Sigmoid colon (tissue), 6 donors: ENCODE measurements at regions not wholly inside any gene's neighbourhood (a gene's known extent, or its start where the extent isn't known, plus 50 kb on each side); places are given as distances from the start of the nearest gene placed in this dataset.

Source experiments
- DNase-seq: peaks from one replicate; pipeline ENCODE4 v3.0.0-alpha.2; 2019
- H3K27ac ChIP-seq, 4 donors: fragments of 200-600 bp; sonication (generic); one replicate each; pipeline ENCODE4 v1.5.1; 2016 to 2019; ENCODE audit warnings: mild to moderate bottlenecking in 1 of 4
- H3K27me3 ChIP-seq, 3 donors: fragments of 200-600 bp; sonication (generic); one replicate each; pipeline ENCODE4 v1.5.1; 2019; ENCODE audit warnings: mild to moderate bottlenecking in 1 of 3
- H3K36me3 ChIP-seq, 4 donors: fragments of 200-600 bp; sonication (generic); one replicate each; pipeline ENCODE4 v1.5.1; 2016 to 2019
- H3K4me1 ChIP-seq, 4 donors: fragments of 200-600 bp; sonication (generic); one replicate each; pipeline ENCODE4 v1.5.1; 2017 to 2019
- H3K4me3 ChIP-seq, 4 donors: fragments of 200-600 bp; sonication (generic); one replicate each; pipeline ENCODE4 v1.5.1; 2017 to 2019; ENCODE audit warnings: mild to moderate bottlenecking in 2 of 4, moderate library complexity in 1 of 4
- H3K9me3 ChIP-seq, 4 donors: fragments of 200-600 bp in 3 of 4; sonication (generic) in 3 of 4; one replicate each; pipeline versions ENCODE4 v1.5.1 to v1.6.1; 2013 to 2019
- EP300 ChIP-seq, 4 donors: sonication (generic); formaldehyde crosslinking; IDR thresholded peaks; one replicate each; pipeline ENCODE4 v1.6.1; 2017; ENCODE audit warnings: antibody characterized with exemption in 4 of 4
- POLR2A ChIP-seq, 2 donors: fragments of 450-650 bp; IDR thresholded peaks; one replicate each; pipeline ENCODE4 v1.6.1; 2016; ENCODE audit warnings: antibody characterized with exemption in 2 of 2, mild to moderate bottlenecking in 2 of 2, moderate library complexity in 2 of 2
- POLR2AphosphoS5 ChIP-seq, 4 donors: sonication (generic); formaldehyde crosslinking; IDR thresholded peaks; one replicate each; pipeline ENCODE4 v1.6.1; 2017; ENCODE audit warnings: antibody characterized with exemption in 4 of 4
- WGBS, 2 donors: extraction: QIAGEN DNeasy Blood & Tissue Kit; methylation state at CpG; one replicate each; pipeline ENCODE4 v1.1.7; 2013; 5-methylcytosine and 5-hydroxymethylcytosine counted together
- intact Hi-C: fragments of 100-400 bp; cut with DNase I; formaldehyde crosslinking; loops from one replicate; pipeline ENCODE4 v1.15.1; 2023
- TF ChIP-seq, protein P1 (sequence below), 4 experiments: fragments of 450-650 bp in 3 of 4; fragments of 200-600 bp in 1 of 4; IDR thresholded peaks; one replicate each; pipeline ENCODE4 v1.5.1; 2016 to 2019; ENCODE audit warnings: antibody characterized with exemption in 4 of 4, mild to moderate bottlenecking in 3 of 4, moderate library complexity in 2 of 4
- donor health status: healthy with polysubstance abuse.
- donor health status: healthy.

DNA sequence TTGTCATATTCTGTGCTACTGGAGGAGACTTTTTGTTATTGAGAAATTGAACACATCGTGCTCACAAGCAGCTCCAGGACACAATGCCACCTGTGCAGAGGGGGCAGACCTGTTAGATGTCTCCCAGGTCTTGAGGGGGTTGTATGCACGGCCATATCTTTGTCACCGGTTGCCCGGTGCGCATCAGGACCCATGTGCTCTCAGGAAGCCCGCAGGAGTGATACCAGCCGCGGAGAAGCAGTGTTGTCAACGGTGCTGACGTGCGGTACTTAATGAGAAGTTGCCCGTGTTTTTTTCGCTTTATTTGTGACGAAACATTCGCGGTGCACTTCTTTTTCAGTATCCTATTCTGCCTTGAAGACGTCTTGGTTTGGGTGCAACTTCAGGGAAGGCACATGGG lies 128.2 kb upstream of the RTL1 start:
- Histone ChIP-seq H3K4me3 (no peak overlapping the region), H3K27me3 (no peaks in the 10 kb centered on the region), H3K36me3 (no peaks in the 10 kb centered on the region), H3K4me1 (no peaks in the 10 kb centered on the region), H3K9me3 (no peaks in the 10 kb centered on the region), H3K27ac (no peak overlapping the region)
- TF ChIP-seq, protein P1, sequence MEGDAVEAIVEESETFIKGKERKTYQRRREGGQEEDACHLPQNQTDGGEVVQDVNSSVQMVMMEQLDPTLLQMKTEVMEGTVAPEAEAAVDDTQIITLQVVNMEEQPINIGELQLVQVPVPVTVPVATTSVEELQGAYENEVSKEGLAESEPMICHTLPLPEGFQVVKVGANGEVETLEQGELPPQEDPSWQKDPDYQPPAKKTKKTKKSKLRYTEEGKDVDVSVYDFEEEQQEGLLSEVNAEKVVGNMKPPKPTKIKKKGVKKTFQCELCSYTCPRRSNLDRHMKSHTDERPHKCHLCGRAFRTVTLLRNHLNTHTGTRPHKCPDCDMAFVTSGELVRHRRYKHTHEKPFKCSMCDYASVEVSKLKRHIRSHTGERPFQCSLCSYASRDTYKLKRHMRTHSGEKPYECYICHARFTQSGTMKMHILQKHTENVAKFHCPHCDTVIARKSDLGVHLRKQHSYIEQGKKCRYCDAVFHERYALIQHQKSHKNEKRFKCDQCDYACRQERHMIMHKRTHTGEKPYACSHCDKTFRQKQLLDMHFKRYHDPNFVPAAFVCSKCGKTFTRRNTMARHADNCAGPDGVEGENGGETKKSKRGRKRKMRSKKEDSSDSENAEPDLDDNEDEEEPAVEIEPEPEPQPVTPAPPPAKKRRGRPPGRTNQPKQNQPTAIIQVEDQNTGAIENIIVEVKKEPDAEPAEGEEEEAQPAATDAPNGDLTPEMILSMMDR (IDR thresholded peaks at IDR 0.05) = no peak
- TF ChIP-seq POLR2A (IDR thresholded peaks at IDR 0.05) = no peak
- no peak for TF ChIP-seq POLR2AphosphoS5 (IDR thresholded peaks at IDR 0.05)
- TF ChIP-seq EP300 (IDR thresholded peaks at IDR 0.05) = no peak
- WGBS, 2 donors = 89 to 91% methylated on average over 17 of the region's 17 CpGs
- DNase-seq = peak; percentile 38
- intact Hi-C loops = no loop called here

DNA sequence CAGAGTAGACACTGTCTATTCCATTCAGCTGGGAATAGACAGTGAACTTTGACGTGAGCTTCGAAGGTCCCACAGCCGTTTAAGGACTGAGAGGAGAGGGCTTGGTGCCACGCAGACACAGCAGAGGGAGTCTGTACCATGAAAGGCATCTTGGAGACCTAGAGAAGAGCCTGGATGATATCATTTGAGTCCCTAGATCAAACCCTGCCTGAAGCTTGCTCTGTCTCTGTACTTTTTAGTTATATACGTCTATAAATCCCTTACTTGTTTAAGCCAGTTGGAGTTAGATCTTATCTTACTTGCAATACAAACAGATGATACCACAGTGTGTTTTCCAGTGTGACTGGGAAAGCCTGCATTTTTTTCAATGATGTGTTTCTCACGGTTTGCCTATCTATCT lies 128.9 kb upstream of the RTL1 start:
- Histone ChIP-seq H3K27me3 (no peaks in the 10 kb centered on the region), H3K36me3 (no peaks in the 10 kb centered on the region), H3K27ac (no peak overlapping the region), H3K4me3 (no peak overlapping the region), H3K9me3 (no peaks in the 10 kb centered on the region), H3K4me1 (no peaks in the 10 kb centered on the region)
- 70 to 86% methylated on average over 6 of the region's 6 CpGs for WGBS, 2 donors
- peak; percentile 4 for DNase-seq
- TF ChIP-seq EP300 (IDR thresholded peaks at IDR 0.05) (no peak), POLR2A (IDR thresholded peaks at IDR 0.05) (no peak), POLR2AphosphoS5 (IDR thresholded peaks at IDR 0.05) (no peak)
- intact Hi-C loops = no loop called here

DNA sequence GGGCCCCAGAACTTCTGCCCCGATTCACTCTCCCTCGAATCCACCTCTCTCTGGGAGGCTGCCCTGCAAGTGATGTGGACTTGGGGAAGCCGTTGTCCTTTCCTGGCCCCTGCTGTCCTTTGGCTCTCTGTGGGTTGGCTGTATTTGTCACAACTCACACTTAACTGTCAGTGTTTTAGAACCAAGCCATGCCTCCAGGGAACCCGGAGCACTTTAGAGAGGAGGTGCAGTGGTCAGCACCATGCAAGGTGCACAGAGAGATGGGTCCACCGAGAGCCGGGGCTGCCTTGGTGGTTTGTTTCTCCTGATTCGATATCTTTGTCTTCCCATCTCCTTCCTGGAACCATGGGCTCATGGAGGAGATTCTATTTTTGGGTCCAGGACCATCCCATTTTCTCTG lies 129.5 kb upstream of the RTL1 start:
- H3K4me1 ChIP-seq = no peaks in the 10 kb centered on the region
- intact Hi-C loops = no loop called here
- peak; percentile 13 for DNase-seq
- H3K27ac ChIP-seq = no peak overlapping the region
- TF ChIP-seq, protein P1 (IDR thresholded peaks at IDR 0.05) = no peak
- TF ChIP-seq POLR2A (IDR thresholded peaks at IDR 0.05) (no peak), POLR2AphosphoS5 (IDR thresholded peaks at IDR 0.05) (no peak), EP300 (IDR thresholded peaks at IDR 0.05) (no peak)
- H3K36me3 ChIP-seq = no peaks in the 10 kb centered on the region
- no peak overlapping the region for H3K4me3 ChIP-seq
- WGBS, 2 donors = 90% methylated on average over 7 of the region's 7 CpGs
- H3K9me3 ChIP-seq = no peaks in the 10 kb centered on the region
- H3K27me3 ChIP-seq = no peaks in the 10 kb centered on the region

DNA sequence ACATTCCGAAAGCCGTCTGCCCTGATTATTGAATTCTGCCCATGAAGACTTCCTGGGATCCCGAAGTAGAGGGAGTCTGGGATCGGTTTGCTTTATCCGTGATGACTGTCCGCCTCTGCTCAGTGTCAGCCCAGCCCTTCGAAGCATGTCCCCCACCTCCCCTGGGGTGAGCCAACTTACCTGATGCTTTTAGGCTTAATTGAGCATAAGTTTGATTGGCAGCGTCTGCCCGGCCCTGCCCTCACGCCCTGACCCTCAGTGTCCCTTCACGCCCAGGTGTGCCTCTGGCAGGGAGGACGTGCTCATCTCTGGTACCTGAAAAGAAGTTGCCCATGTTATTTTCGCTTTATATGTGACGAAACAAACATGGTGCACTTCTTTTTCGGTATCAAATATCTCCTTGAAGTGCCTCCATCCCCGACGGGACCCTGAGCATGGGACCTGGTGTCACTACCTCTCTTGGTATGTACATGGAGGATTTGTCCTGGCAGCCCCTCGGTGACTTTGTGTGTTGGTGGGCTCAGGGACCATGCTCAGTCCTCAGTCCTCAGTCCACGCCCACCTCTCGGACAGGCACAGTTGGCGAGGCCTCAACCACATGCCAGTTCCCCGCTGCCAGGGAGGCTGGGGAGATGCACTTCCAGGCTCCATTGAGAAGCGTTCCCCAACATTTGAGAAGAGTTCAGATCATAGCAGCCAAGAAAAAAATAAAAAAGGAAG lies 130.1 kb upstream of the RTL1 start:
- peak; percentile 29 for DNase-seq
- no peak overlapping the region for H3K4me3 ChIP-seq
- no peaks in the 10 kb centered on the region for H3K36me3 ChIP-seq
- no peaks in the 10 kb centered on the region for H3K4me1 ChIP-seq
- H3K27ac ChIP-seq = no peak overlapping the region
- TF ChIP-seq POLR2A (IDR thresholded peaks at IDR 0.05) (no peak), EP300 (IDR thresholded peaks at IDR 0.05) (no peak), POLR2AphosphoS5 (IDR thresholded peaks at IDR 0.05) (no peak)
- TF ChIP-seq, protein P1 (IDR thresholded peaks at IDR 0.05) = no peak
- no peaks in the 10 kb centered on the region for H3K9me3 ChIP-seq
- intact Hi-C loops = no loop called here
- 88 to 91% methylated on average over 23 of the region's 23 CpGs for WGBS, 2 donors
- H3K27me3 ChIP-seq = no peaks in the 10 kb centered on the region

DNA sequence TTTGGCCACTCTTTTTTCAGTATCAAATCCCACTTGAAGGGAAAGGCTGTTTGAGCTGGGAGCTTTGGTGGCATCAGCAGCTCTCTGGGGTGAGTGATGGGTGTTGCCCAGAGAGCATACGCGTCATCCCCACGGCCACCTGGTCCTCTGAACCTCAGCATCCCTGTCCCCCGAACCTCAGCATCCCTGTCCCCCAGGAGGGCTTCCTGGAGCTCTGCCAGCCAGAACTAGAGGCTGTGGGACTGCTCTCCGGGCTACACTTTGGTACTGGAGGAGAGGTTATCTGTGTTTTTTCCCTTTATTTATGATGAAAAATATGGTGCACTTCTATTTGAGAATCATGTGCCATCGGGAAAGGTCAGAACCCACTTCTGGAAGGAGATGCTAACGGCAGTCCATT lies 131.5 kb upstream of the RTL1 start:
- TF ChIP-seq, protein P1 (IDR thresholded peaks at IDR 0.05) = no peak
- TF ChIP-seq EP300 (IDR thresholded peaks at IDR 0.05) (no peak), POLR2AphosphoS5 (IDR thresholded peaks at IDR 0.05) (no peak), POLR2A (IDR thresholded peaks at IDR 0.05) (no peak)
- Histone ChIP-seq H3K9me3 (no peaks in the 10 kb centered on the region), H3K4me3 (no peak overlapping the region), H3K36me3 (no peaks in the 10 kb centered on the region), H3K4me1 (no peaks in the 10 kb centered on the region), H3K27ac (no peak overlapping the region), H3K27me3 (no peaks in the 10 kb centered on the region)
- peak; percentile 57 for DNase-seq
- WGBS, 2 donors = 84 to 88% methylated on average over 7 of the region's 7 CpGs
- intact Hi-C loops = no loop called here
